ENCODE measurements at regions not wholly inside any gene's neighbourhood (a gene's known extent, or its start where the extent isn't known, plus 50 kb on each side); places are given as distances from the start of the nearest gene placed in this dataset.
"Not testable (repeated sequence)": the region's sequence is repeated elsewhere in the genome, so short reads cannot be mapped to it uniquely, and the experiment has no call there.

GRCh38 chr2:175827856-175828255, 174.2 kb downstream of the LNPK start:
- no peak for DNase-seq

GRCh38 chr2:175824243-175824642, 177.8 kb downstream of the LNPK start:
- DNase-seq: no peak

- DNase-seq: no peak
Observed at GRCh38 chr2:175823707-175824073, 178.4 kb downstream of the LNPK start.

GRCh38 chr2:175823002-175823706, 178.9 kb downstream of the LNPK start:
- no peak for DNase-seq

- no peak for DNase-seq
Observed at GRCh38 chr2:175817221-175817620, 184.8 kb downstream of the LNPK start.

GRCh38 chr2:175815537-175815936, 186.5 kb downstream of the LNPK start:
- DNase-seq: no peak

GRCh38 chr2:175811971-175812370, 190.1 kb downstream of the LNPK start:
- no peak for DNase-seq

GRCh38 chr2:175808858-175809257, 193.2 kb downstream of the LNPK start:
- DNase-seq: no peak

- no peak for DNase-seq
Observed at GRCh38 chr2:175808078-175808477, 194.0 kb downstream of the LNPK start.

GRCh38 chr2:175807031-175807873, 194.8 kb downstream of the LNPK start:
- DNase-seq: no peak

GRCh38 chr2:175806570-175806969, 195.5 kb downstream of the LNPK start:
- no peak for DNase-seq

- no peak for DNase-seq
Observed at GRCh38 chr2:175806125-175806490, 196.0 kb downstream of the LNPK start.

GRCh38 chr2:175805442-175806124, 196.5 kb downstream of the LNPK start:
- DNase-seq: no peak

- no peak for DNase-seq
Observed at GRCh38 chr2:175804122-175804521, 197.9 kb downstream of the LNPK start.

GRCh38 chr2:175796422-175796821, 205.6 kb downstream of the LNPK start:
- not testable (repeated sequence) for DNase-seq

GRCh38 chr2:175793648-175794047, 208.4 kb downstream of the LNPK start:
- DNase-seq: no peak

GRCh38 chr2:175792881-175793280, 209.2 kb downstream of the LNPK start:
- DNase-seq: no peak

- DNase-seq: no peak
Observed at GRCh38 chr2:175792199-175792598, 209.9 kb downstream of the LNPK start.

- no peak for DNase-seq
Observed at GRCh38 chr2:175786471-175787124, 215.5 kb downstream of the LNPK start.

GRCh38 chr2:175777337-175777736, 224.7 kb downstream of the LNPK start:
- not testable (repeated sequence) for DNase-seq

- DNase-seq: no peak
Observed at GRCh38 chr2:175769200-175769599, 232.9 kb downstream of the LNPK start.

- no peak for DNase-seq
Observed at GRCh38 chr2:175766880-175767279, 235.2 kb downstream of the LNPK start.

GRCh38 chr2:175755656-175756386, 246.2 kb downstream of the LNPK start:
- no peak for DNase-seq
